GM23338 (cell line): ENCODE measurements at regions not wholly inside any gene's neighbourhood (a gene's known extent, or its start where the extent isn't known, plus 50 kb on each side); places are given as distances from the start of the nearest gene placed in this dataset.
A peak's percentile ranks its signal among the peaks of the same experiment; 100 is the strongest.

ENCODE experiments used
- ATAC-seq: fragments of 200-7000 bp; cut with Tn5 transposase; 3 replicates; pipeline ENCODE4 v1.9.1; 2020
- DNase-seq: peaks from one replicate; pipeline ENCODE4 v3.0.0-alpha.2; 2015; ENCODE audit warnings: low spot score
- H2AFZ ChIP-seq: fragments of 200-600 bp; sonication (generic); 2 replicates; pipeline ENCODE4 v1.8.0; 2016; ENCODE audit warnings: antibody characterized with exemption, mild to moderate bottlenecking, moderate library complexity
- H3F3A ChIP-seq: fragments of 200-600 bp; sonication (generic); replicated peaks from 2 replicates; pipeline ENCODE4 v1.8.0; 2017; ENCODE audit warnings: antibody characterized with exemption, mixed run types, low read depth
- H3K27ac ChIP-seq: fragments of 200-600 bp; sonication (generic); 2 replicates; pipeline ENCODE4 v1.6.1; 2016; ENCODE audit warnings: low read depth
- H3K27me3 ChIP-seq: fragments of 200-600 bp; sonication (generic); 2 replicates; pipeline ENCODE4 v1.8.0; 2016; ENCODE audit warnings: mild to moderate bottlenecking, mixed run types, moderate library complexity; ENCODE audit not compliant: insufficient read depth
- H3K36me3 ChIP-seq: fragments of 200-600 bp; sonication (generic); 2 replicates; pipeline ENCODE4 v1.8.0; 2016; ENCODE audit warnings: mild to moderate bottlenecking; ENCODE audit not compliant: insufficient read depth
- H3K4me1 ChIP-seq: fragments of 200-600 bp; sonication (generic); 2 replicates; pipeline ENCODE4 v1.8.0; 2016; ENCODE audit warnings: mild to moderate bottlenecking, moderate library complexity; ENCODE audit not compliant: insufficient read depth
- H3K4me2 ChIP-seq: fragments of 200-600 bp; sonication (generic); 2 replicates; pipeline ENCODE4 v1.7.1; 2017; ENCODE audit warnings: mixed run types
- H3K4me3 ChIP-seq: fragments of 200-600 bp; sonication (generic); 2 replicates; pipeline ENCODE4 v1.6.1; 2016; ENCODE audit warnings: mixed run types
- H3K79me2 ChIP-seq: fragments of 200-600 bp; sonication (generic); replicated peaks from 2 replicates; pipeline ENCODE4 v1.8.0; 2017; ENCODE audit warnings: mild to moderate bottlenecking; ENCODE audit not compliant: insufficient read depth
- H3K9me2 ChIP-seq: fragments of 200-600 bp; sonication (generic); 2 replicates; pipeline ENCODE4 v1.8.0; 2017; ENCODE audit not compliant: insufficient read depth
- H4K20me1 ChIP-seq: fragments of 200-600 bp; sonication (generic); replicated peaks from 2 replicates; pipeline ENCODE4 v1.8.0; 2017; ENCODE audit warnings: mild to moderate bottlenecking; ENCODE audit not compliant: insufficient read depth
- H3K27ac Mint-ChIP-seq: 2 replicates; pipeline ENCODE4 v1.8.0; 2020; ENCODE audit warnings: inconsistent platforms, mild to moderate bottlenecking, moderate library complexity, mixed read lengths
- H3K27me3 Mint-ChIP-seq: 3 replicates; pipeline ENCODE4 v1.8.0; 2022; ENCODE audit warnings: low read depth, mild to moderate bottlenecking, moderate library complexity, mixed read lengths, inconsistent platforms; ENCODE audit not compliant: insufficient read depth, poor library complexity
- H3K36me3 Mint-ChIP-seq: 3 replicates; pipeline ENCODE4 v1.8.0; 2021; ENCODE audit warnings: low read depth, mild to moderate bottlenecking, inconsistent platforms, moderate library complexity, mixed read lengths
- H3K4me1 Mint-ChIP-seq: 3 replicates; pipeline ENCODE4 v1.8.0; 2020; ENCODE audit warnings: mild to moderate bottlenecking, inconsistent platforms, mixed read lengths
- H3K4me3 Mint-ChIP-seq: 3 replicates; pipeline ENCODE4 v1.8.0; 2021; ENCODE audit warnings: moderate library complexity, mild to moderate bottlenecking, inconsistent platforms, mixed read lengths
- H3K9me3 Mint-ChIP-seq: 3 replicates; pipeline ENCODE4 v1.8.0; 2020; ENCODE audit warnings: moderate library complexity, mild to moderate bottlenecking, inconsistent platforms, mixed read lengths
- CREB1 ChIP-seq: fragments of 250-450 bp; sonication (Bioruptor Pico); IDR thresholded peaks from 2 replicates; pipeline ENCODE4 v1.5.0; 2020; ENCODE audit warnings: low read depth, mild to moderate bottlenecking, moderate library complexity
- CTCF ChIP-seq, 2 experiments: fragments of 200-600 bp in 1 of 2; sonication (generic) in 1 of 2; conservative IDR thresholded peaks; 2 replicates each; pipeline versions ENCODE4 v1.5.1 to v1.6.1; 2016 to 2017; ENCODE audit warnings: antibody characterized with exemption in 2 of 2, low read depth in 2 of 2, mild to moderate bottlenecking in 2 of 2, moderate library complexity in 1 of 2
- ETS1 ChIP-seq: IDR thresholded peaks from 2 replicates; pipeline ENCODE4 v1.6.1; 2016; ENCODE audit warnings: antibody characterized with exemption
- EZH2phosphoT487 ChIP-seq: fragments of 200-600 bp; sonication (generic); IDR thresholded peaks from one replicate; pipeline ENCODE4 v1.8.1; 2018; ENCODE audit warnings: antibody characterized with exemption; ENCODE audit not compliant: unreplicated experiment
- JUNB ChIP-seq: IDR thresholded peaks from one replicate; pipeline ENCODE4 v1.6.1; 2016; ENCODE audit warnings: antibody characterized with exemption; ENCODE audit not compliant: unreplicated experiment
- NANOG ChIP-seq: IDR thresholded peaks from 2 replicates; pipeline ENCODE4 v1.6.1; 2016; ENCODE audit warnings: antibody characterized with exemption, borderline replicate concordance
- POLR2AphosphoS5 ChIP-seq: IDR thresholded peaks from 2 replicates; pipeline ENCODE4 v1.6.1; 2016; ENCODE audit warnings: antibody characterized with exemption, low read depth
- REST ChIP-seq: IDR thresholded peaks from one replicate; pipeline ENCODE4 v1.6.1; 2018; ENCODE audit warnings: antibody characterized with exemption; ENCODE audit not compliant: unreplicated experiment
- STAT1 ChIP-seq: IDR thresholded peaks from one replicate; pipeline ENCODE4 v1.6.1; 2016; ENCODE audit warnings: antibody characterized with exemption; ENCODE audit not compliant: unreplicated experiment
- ZNF331 ChIP-seq: fragments of 250-450 bp; sonication (Bioruptor Pico); IDR thresholded peaks from 2 replicates; pipeline ENCODE4 v1.5.0; 2020; ENCODE audit warnings: low read depth, mild to moderate bottlenecking, moderate library complexity

- TF ChIP-seq CTCF (conservative IDR thresholded peaks at IDR 0.05; ENCODE audit: low read depth in 2 of 2) (no peak), STAT1 (no peak), REST (no peak), ETS1 (no peak), NANOG (no peak), EZH2phosphoT487 (no peak), ZNF331 (CRISPR knock-in tag) (no peak), JUNB (no peak), CREB1 (CRISPR knock-in tag) (no peak)
Measured at GRCh38 chr11:28584992-28585391, 476.8 kb downstream of the METTL15 start (continued).

- peaks cover 11% of the 10 kb centered on the region for H3K9me2 ChIP-seq
- H3K27ac ChIP-seq: no peak overlapping the region
- Mint-ChIP-seq H3K4me1 (peaks cover 8% of the 10 kb centered on the region), H3K9me3 (no peaks in the 10 kb centered on the region), H3K4me3 (no peak overlapping the region), H3K27me3 (no peaks in the 10 kb centered on the region), H3K36me3 (no peaks in the 10 kb centered on the region), H3K27ac (no peak overlapping the region)
- no peak for ATAC-seq
- H3K4me3 ChIP-seq: no peak overlapping the region
- no peaks in the 10 kb centered on the region for H3K4me1 ChIP-seq
- H3K27me3 ChIP-seq: no peaks in the 10 kb centered on the region
- H3K79me2 ChIP-seq: no peaks in the 10 kb centered on the region
- no peak for DNase-seq
- H3K4me2 ChIP-seq: no peak overlapping the region
- H4K20me1 ChIP-seq: no peaks in the 10 kb centered on the region
- no peaks in the 10 kb centered on the region for H3K36me3 ChIP-seq
- peak overlapping the region; percentile 48; the same call in 1 of the 2 replicates for H2AFZ ChIP-seq
- H3F3A ChIP-seq: no peaks in the 10 kb centered on the region
- TF ChIP-seq EZH2phosphoT487: no peak
- no peak for TF ChIP-seq REST
- no peak for TF ChIP-seq ZNF331 (CRISPR knock-in tag)
- TF ChIP-seq POLR2AphosphoS5: no peak
- TF ChIP-seq NANOG: no peak
Measured at GRCh38 chr11:28582506-28582905, 474.3 kb downstream of the METTL15 start.
